GM18517 (cell line): ENCODE measurements at regions not wholly inside any gene's neighbourhood (a gene's known extent, or its start where the extent isn't known, plus 50 kb on each side); places are given as distances from the start of the nearest gene placed in this dataset.
"Not testable (repeated sequence)": the region's sequence is repeated elsewhere in the genome, so short reads cannot be mapped to it uniquely, and the experiment has no call there.

Experiments used
- ATAC-seq: cut with Tn5 transposase; IDR thresholded peaks from one replicate; pipeline ENCODE4 v1.9.1; 2021; ENCODE audit warnings: mild to moderate bottlenecking, moderate library complexity; ENCODE audit not compliant: unreplicated experiment

- no peak for ATAC-seq
These were observed 188.0 kb upstream of the PIK3R1 start for GRCh38 chr5:68027519-68027918.

DNA sequence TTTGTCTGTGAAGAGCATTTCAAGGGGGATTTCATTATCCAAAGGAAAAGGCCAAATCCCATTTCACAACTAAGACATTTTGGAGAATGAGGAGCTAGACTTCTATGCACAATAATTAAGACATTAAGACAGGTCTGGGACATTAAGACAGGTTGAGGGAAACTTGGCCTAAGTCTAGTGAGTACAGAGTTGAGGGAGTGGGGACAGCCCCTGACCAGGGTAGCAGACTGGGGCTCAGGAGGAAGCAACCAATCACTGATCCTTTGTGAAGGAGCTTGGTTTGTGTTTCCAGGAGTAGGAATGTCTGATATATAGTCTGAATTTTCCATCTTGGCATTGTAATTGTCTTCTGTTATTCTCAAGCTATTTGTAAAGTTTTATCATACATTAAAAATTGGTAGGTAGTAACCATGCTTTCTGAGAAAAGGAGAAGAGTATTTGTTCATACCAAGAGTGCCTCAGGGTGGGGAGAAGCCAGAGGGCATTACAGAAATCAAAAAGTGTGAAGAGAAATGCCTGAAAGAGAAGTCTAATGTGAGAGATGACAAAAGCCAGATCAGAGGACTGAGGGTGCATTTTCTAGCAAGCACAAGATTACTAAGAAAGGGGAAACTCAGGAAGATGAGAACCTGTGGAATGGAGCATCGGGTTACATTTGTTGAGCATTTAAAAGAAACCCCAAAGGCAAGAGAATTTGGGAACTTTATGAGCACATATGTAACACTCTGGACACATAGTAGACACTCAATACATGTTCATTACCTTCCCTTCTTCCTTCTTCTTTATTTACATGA is 189.3 kb upstream of the PIK3R1 start:
- ATAC-seq: no peak

DNA sequence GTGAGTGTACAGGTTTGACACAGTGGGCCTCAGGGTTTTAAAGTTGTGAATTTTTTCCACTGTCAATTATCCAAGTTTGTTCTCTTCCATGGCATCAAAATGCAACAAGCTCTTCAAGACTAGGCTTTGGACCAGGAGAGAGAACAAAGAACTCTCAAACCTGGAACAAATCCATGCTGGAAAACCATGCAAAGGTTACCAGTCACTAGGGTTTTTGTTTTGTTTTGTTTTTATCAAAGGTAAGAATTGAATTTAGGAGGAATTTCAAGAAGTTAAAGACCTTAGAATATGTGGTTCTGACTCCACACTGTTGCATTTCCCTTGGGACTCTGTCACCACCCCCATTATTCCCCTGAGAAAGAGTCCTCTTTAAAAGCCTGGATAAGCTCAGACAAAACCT is 191.1 kb upstream of the PIK3R1 start:
- no peak for ATAC-seq

DNA sequence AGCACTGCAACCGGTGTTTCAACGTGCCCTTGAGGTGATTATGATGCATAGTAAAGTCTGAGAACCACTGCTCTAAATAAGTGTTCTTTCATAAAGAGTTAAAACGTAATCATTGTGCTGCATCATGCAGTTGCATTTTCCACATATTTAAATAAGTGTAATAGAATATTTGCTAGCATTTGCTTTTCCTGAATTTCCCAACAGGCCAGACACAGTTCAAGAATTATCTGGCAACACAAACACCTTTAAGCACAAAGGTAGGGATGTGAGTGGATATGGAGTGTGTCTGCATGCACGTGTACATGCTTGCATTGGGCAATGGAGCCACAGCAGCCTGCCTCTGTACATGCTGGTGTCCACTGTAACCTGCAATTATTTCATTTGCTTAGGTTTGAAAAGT is 193.6 kb upstream of the PIK3R1 start:
- no peak for ATAC-seq

GRCh38 chr5:68021227-68021626 is 194.3 kb upstream of the PIK3R1 start:
- ATAC-seq: no peak

DNA sequence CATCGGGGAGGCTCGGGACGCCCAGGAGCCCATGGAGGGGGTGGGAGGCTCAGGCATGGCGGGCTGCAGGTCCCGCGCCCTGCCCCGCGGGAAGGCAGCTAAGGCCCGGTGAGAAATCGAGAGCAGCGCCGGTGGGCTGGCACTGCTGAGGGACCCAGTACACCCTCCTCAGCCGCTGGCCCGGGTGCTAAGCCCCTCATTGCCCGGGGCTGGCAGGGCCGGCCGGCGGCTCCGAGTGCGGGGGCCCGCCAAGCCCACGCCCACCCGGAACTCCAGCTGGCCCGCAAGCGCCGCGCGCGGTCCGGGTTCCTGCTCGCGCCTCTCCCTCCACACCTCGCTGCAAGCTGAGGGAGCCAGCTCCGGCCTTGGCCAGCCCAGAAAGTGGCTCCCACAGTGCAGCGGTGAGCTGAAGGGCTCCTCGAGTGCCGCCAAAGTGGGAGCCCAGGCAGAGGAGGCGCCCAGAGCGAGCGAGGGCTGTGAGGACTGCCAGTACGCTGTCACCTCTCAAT is 195.0 kb upstream of the PIK3R1 start:
- ATAC-seq: not testable (repeated sequence)

GRCh38 chr5:68015381-68016302 is 199.9 kb upstream of the PIK3R1 start:
- ATAC-seq: no peak

- no peak for ATAC-seq
These were observed 202.7 kb upstream of the PIK3R1 start for GRCh38 chr5:68012831-68013230.

DNA sequence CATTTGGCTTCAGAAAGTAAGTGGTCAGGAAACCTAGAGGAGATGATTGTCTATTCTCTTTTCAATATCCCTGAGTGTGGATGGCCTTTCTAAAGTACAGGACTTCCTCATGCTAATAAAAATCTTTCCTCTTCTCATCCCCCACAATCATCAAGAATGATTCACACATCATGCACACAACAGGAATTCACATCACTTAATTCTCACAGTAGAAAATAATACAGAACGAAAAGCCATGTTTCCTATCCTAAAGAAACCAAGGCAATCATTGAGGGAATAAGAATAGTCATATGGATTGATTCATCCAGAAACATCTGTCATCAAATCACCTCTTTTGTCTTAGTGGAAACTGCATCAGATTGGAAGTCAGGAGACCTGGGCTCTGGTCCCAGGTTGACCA is 203.1 kb upstream of the PIK3R1 start:
- ATAC-seq: no peak

DNA sequence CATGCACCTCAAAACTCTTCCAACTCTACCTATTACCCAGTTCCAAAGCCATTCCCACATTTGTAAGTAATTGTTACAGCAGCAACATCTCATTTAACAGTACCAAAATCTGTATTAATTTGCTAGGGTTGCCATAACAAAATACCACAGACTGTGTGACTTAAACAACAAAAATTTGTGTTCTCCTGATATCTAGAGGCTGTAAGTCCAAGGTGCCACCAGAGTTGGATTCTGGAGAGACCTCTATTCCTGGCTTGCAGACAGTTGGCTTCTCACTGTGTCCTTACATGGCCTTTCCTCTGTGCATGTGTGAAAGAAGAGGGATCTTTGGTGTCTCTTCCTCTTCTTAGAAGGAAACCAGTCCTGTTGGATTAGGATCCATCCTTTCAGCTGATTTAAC is 203.8 kb upstream of the PIK3R1 start:
- ATAC-seq: no peak

- ATAC-seq: no peak
These were observed 204.2 kb upstream of the PIK3R1 start for GRCh38 chr5:68011259-68011760.

- no peak for ATAC-seq
These were observed 204.8 kb upstream of the PIK3R1 start for GRCh38 chr5:68010740-68011139.

DNA sequence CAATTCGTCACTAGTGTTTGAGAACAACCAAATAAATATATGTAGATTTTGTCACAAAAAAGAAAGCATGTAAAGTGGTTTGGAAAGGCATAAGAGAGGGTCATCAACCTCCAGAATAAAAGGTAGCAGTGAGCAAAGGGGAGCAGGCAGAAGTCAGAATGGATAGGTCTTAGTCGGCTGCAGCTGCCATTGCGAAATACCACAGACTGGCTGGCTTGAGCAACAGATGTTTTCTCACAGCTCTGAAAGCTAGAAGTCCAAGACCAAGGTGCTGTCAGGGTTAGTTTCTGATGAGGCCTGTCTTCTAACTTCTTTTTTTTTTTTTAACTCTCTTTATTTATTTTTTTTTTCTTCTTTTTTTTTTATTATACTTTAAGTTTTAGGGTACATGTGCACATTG is 208.1 kb upstream of the PIK3R1 start:
- ATAC-seq: no peak

- no peak for ATAC-seq
These were observed 212.7 kb upstream of the PIK3R1 start for GRCh38 chr5:68002836-68003235.

- no peak for ATAC-seq
These were observed 214.8 kb upstream of the PIK3R1 start for GRCh38 chr5:68000805-68001204.

- no peak for ATAC-seq
These were observed 216.2 kb upstream of the PIK3R1 start for GRCh38 chr5:67999391-67999790.

- ATAC-seq: no peak
These were observed 216.8 kb upstream of the PIK3R1 start for GRCh38 chr5:67998709-67999261.

GRCh38 chr5:67997892-67998457 is 217.6 kb upstream of the PIK3R1 start:
- no peak for ATAC-seq

GRCh38 chr5:67997148-67997547 is 218.4 kb upstream of the PIK3R1 start:
- ATAC-seq: no peak

- ATAC-seq: no peak
These were observed 219.0 kb upstream of the PIK3R1 start for GRCh38 chr5:67996596-67996995.

DNA sequence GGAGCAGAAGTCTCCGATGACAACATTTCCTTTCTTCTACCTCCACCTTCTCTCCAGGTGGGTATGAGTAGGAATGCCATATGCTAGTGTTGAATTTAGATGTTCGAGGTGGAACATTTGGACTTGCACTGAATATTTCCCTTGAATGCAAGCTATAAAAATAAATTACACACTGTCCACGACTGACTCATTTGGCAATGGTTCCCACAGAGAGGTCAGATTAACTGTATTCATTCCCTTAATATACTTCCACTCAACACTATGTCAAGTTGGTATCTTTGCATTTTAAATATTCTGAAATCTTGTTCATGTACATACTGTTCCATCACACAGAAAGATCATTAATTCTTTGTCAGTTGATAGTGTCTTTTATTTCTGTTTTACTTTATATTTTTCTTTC is 222.6 kb upstream of the PIK3R1 start:
- ATAC-seq: no peak
